Epithelial cell of prostate (primary cell): ENCODE measurements at regions not wholly inside any gene's neighbourhood (a gene's known extent, or its start where the extent isn't known, plus 50 kb on each side); places are given as distances from the start of the nearest gene placed in this dataset.

Experiments
- DNase-seq: peaks from one replicate; pipeline ENCODE4 v3.0.0-alpha.2; 2011; ENCODE audit warnings: low read depth, low spot score
- H3K27ac ChIP-seq: fragments of 450-650 bp; 2 replicates; pipeline ENCODE4 v1.5.1; 2017; ENCODE audit warnings: mild to moderate bottlenecking

- no peak for DNase-seq
- no peak overlapping the region for H3K27ac ChIP-seq
Observed at GRCh38 chr4:145301386-145302080, 121.1 kb upstream of the OTUD4 start.

- DNase-seq = peak; percentile 49
- H3K27ac ChIP-seq = peak overlapping the region; percentile 6
Observed at GRCh38 chr4:145299380-145300076, 119.1 kb upstream of the OTUD4 start.

GRCh38 chr4:145298885-145299284, 118.5 kb upstream of the OTUD4 start:
- DNase-seq = no peak
- H3K27ac ChIP-seq = no peak overlapping the region

GRCh38 chr4:145297556-145297955, 117.2 kb upstream of the OTUD4 start:
- DNase-seq = no peak
- no peak overlapping the region for H3K27ac ChIP-seq

- H3K27ac ChIP-seq = no peak overlapping the region
- no peak for DNase-seq
Observed at GRCh38 chr4:145295547-145295946, 115.2 kb upstream of the OTUD4 start.

GRCh38 chr4:145295122-145295521, 114.7 kb upstream of the OTUD4 start:
- no peak overlapping the region for H3K27ac ChIP-seq
- DNase-seq = no peak

- no peak for DNase-seq
- H3K27ac ChIP-seq = no peak overlapping the region
Observed at GRCh38 chr4:145293658-145294057, 113.3 kb upstream of the OTUD4 start.

- no peak for DNase-seq
- H3K27ac ChIP-seq = no peak overlapping the region
Observed at GRCh38 chr4:145290955-145291354, 110.6 kb upstream of the OTUD4 start.

- no peak for DNase-seq
- H3K27ac ChIP-seq = no peak overlapping the region
Observed at GRCh38 chr4:145289403-145290076, 109.2 kb upstream of the OTUD4 start.

- H3K27ac ChIP-seq = no peak overlapping the region
- no peak for DNase-seq
Observed at GRCh38 chr4:145287351-145287750, 107.0 kb upstream of the OTUD4 start.

- no peak for DNase-seq
- no peak overlapping the region for H3K27ac ChIP-seq
Observed at GRCh38 chr4:145285928-145286327, 105.5 kb upstream of the OTUD4 start.

- H3K27ac ChIP-seq = no peak overlapping the region
- no peak for DNase-seq
Observed at GRCh38 chr4:145283909-145284308, 103.5 kb upstream of the OTUD4 start.

GRCh38 chr4:145281951-145282350, 101.6 kb upstream of the OTUD4 start:
- DNase-seq = no peak

GRCh38 chr4:145281224-145281623, 100.8 kb upstream of the OTUD4 start:
- no peak overlapping the region for H3K27ac ChIP-seq
- no peak for DNase-seq

More at GRCh38 chr4:145281951-145282350, 101.6 kb upstream of the OTUD4 start:
- H3K27ac ChIP-seq = no peak overlapping the region

- no peak for DNase-seq
Observed at GRCh38 chr4:145280541-145280940, 100.2 kb upstream of the OTUD4 start.

GRCh38 chr4:145279122-145279960, 99.0 kb upstream of the OTUD4 start:
- peak overlapping the region; percentile 71 for H3K27ac ChIP-seq
- DNase-seq = peak; percentile 58

More at GRCh38 chr4:145280541-145280940, 100.2 kb upstream of the OTUD4 start:
- no peak overlapping the region for H3K27ac ChIP-seq

- DNase-seq = no peak
- peak overlapping the region; percentile 71 for H3K27ac ChIP-seq
Observed at GRCh38 chr4:145278341-145279121, 98.1 kb upstream of the OTUD4 start.

- no peak for DNase-seq
- H3K27ac ChIP-seq = no peak overlapping the region
Observed at GRCh38 chr4:145277011-145277410, 96.6 kb upstream of the OTUD4 start.

GRCh38 chr4:145276050-145276449, 95.7 kb upstream of the OTUD4 start:
- no peak for DNase-seq
- no peak overlapping the region for H3K27ac ChIP-seq

GRCh38 chr4:145271194-145271593, 90.8 kb upstream of the OTUD4 start:
- DNase-seq = no peak
- no peak overlapping the region for H3K27ac ChIP-seq
